C4-2B (cell line): ENCODE measurements at regions not wholly inside any gene's neighbourhood (a gene's known extent, or its start where the extent isn't known, plus 50 kb on each side); places are given as distances from the start of the nearest gene placed in this dataset.

Source experiments
- H3K27ac ChIP-seq: fragments of 450-650 bp; 2 replicates; pipeline ENCODE4 v1.5.1; 2017
- CTCF ChIP-seq: fragments of 450-650 bp; conservative IDR thresholded peaks from 2 replicates; pipeline ENCODE4 v1.5.1; 2017; ENCODE audit warnings: mild to moderate bottlenecking
- ZFX ChIP-seq: fragments of 450-650 bp; IDR thresholded peaks from 2 replicates; pipeline ENCODE4 v1.6.1; 2017

GRCh38 chr13:37450276-37450675, 148.3 kb downstream of the POSTN start:
- TF ChIP-seq ZFX (no peak), CTCF (no peak)
- no peak overlapping the region for H3K27ac ChIP-seq

GRCh38 chr13:37448153-37448552, 150.4 kb downstream of the POSTN start:
- TF ChIP-seq CTCF (no peak), ZFX (no peak)
- H3K27ac ChIP-seq, result no peak overlapping the region

DNA sequence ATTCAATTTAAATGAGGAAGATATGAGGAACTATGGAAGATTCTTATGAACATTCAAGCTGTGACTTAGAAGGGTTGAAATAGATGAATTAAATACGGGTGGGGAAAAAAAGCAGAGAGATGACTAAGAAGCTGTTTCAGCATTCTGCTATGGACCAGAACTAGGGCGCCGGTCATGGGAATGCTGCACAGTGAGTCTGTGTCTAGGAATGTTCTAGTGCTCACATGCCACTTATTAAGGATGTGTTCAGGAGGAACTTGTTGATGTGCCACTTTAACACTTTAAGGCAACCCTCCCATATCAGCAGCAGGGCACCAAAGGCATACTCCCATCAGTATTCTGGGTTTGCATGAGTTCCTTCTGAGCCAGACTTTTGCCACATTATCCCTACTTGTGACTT, 152.1 kb downstream of the POSTN start:
- H3K27ac ChIP-seq, result no peak overlapping the region
- no peak for TF ChIP-seq CTCF
- no peak for TF ChIP-seq ZFX

DNA sequence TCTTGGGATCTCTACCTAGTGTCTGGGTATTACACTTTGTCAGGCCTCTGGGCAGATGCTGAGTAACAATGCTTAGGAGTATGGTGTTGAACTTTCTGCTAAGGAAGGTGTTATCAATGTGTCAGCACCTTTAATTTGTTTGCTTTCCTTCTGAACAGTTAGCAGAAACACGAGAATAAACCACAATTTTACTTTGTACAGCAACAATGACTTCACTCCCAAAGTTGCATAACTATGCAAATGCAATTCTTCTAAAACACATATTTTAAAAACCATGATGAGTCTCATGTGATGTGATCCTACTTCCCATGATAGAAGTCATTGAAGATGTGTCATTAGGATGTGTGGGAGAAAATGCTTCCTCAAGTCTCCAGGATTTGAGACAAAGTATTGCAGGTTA, 155.0 kb downstream of the POSTN start:
- TF ChIP-seq ZFX (no peak), CTCF (no peak)
- no peak overlapping the region for H3K27ac ChIP-seq

GRCh38 chr13:37442996-37443395, 155.6 kb downstream of the POSTN start:
- no peak overlapping the region for H3K27ac ChIP-seq
- TF ChIP-seq CTCF (no peak), ZFX (no peak)

DNA sequence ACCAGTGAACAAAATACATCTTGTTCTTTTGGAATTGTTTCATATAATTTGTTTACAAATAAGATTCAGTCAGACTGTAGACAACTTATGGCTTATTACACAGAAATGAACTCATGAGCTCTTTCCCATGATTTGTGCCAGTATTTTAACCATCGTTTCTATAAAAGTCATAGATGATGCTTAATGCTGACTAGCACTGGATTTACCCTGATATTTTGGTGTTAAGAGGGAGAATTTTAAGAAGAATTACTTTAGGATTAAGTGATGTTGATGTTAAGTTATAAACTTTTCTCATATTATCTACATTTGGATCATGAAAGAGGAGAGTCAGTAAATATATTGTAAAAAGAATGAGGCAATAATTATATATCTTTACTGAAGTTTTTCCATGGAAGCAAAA, 162.7 kb downstream of the POSTN start:
- no peak overlapping the region for H3K27ac ChIP-seq
- TF ChIP-seq CTCF (no peak), ZFX (no peak)

GRCh38 chr13:37433086-37433485, 165.5 kb downstream of the POSTN start:
- H3K27ac ChIP-seq, result no peak overlapping the region
- TF ChIP-seq CTCF (no peak), ZFX (no peak)
